H1 (cell line): ENCODE measurements at regions not wholly inside any gene's neighbourhood (a gene's known extent, or its start where the extent isn't known, plus 50 kb on each side); places are given as distances from the start of the nearest gene placed in this dataset.

Experiments used
- CTCF ChIA-PET: fragments of 300-600 bp; sonication (Branson Sonifier 250); formaldehyde crosslinking; loops from one replicate; lab custom pipeline; 2021; ENCODE audit not compliant: partially characterized antibody; lab: Charles Lee
- POLR2A ChIA-PET: fragments of 300-600 bp; sonication (Branson Sonifier 250); formaldehyde crosslinking; loops from one replicate; lab custom pipeline; 2021; ENCODE audit warnings: inconsistent platforms; ENCODE audit not compliant: partially characterized antibody; lab: Charles Lee
- DNase-seq, 2 experiments: peaks; one replicate each; pipeline versions ENCODE4 v3.0.0 to v3.0.0-alpha.2; 2010 to 2022; ENCODE audit warnings: low spot score in 2 of 2, low read depth in 1 of 2, mixed read lengths in 1 of 2
- FAIRE-seq: peaks from 2 replicates; lab custom pipeline; 2011; peaks lifted over from hg19 to GRCh38; lab: Jason Lieb, UNC
- H2AFZ ChIP-seq: 2 replicates; pipeline ENCODE4 v1.8.1; 2012; ENCODE audit warnings: low read length, inconsistent platforms
- H2AK5ac ChIP-seq: 2 replicates; pipeline ENCODE4 v1.6.1; 2013; ENCODE audit warnings: low read depth, low read length
- H2BK120ac ChIP-seq: replicated peaks from 2 replicates; pipeline ENCODE3; 2013; ENCODE audit warnings: low read depth, low read length, inconsistent platforms
- H2BK12ac ChIP-seq: 2 replicates; pipeline ENCODE4 v1.6.1; 2013; ENCODE audit warnings: low read depth, low read length
- H2BK15ac ChIP-seq: 2 replicates; pipeline ENCODE4 v1.6.1; 2013; ENCODE audit warnings: low read length
- H2BK20ac ChIP-seq: 2 replicates; pipeline ENCODE4 v1.6.1; 2013; ENCODE audit warnings: low read length
- H2BK5ac ChIP-seq: 2 replicates; pipeline ENCODE4 v1.6.1; 2013; ENCODE audit warnings: low read depth, low read length
- H3K14ac ChIP-seq: 2 replicates; pipeline ENCODE4 v1.6.1; 2013; ENCODE audit warnings: inconsistent platforms; ENCODE audit not compliant: insufficient read length
- H3K18ac ChIP-seq: 2 replicates; pipeline ENCODE4 v1.6.1; 2013; ENCODE audit warnings: low read length; ENCODE audit errors: extremely low read depth
- H3K23ac ChIP-seq: 2 replicates; pipeline ENCODE4 v1.6.1; 2013; ENCODE audit warnings: inconsistent platforms; ENCODE audit not compliant: insufficient read length
- H3K23me2 ChIP-seq: 2 replicates; pipeline ENCODE4 v1.6.1; 2013; ENCODE audit warnings: low read depth, low read length
- H3K27ac ChIP-seq: 2 replicates; pipeline ENCODE4 v1.6.1; 2011; ENCODE audit warnings: low read depth, low read length, inconsistent platforms
- H3K27me3 ChIP-seq, 4 experiments: replicated peaks in 1 of 4; 1 replicate in 1 of 4; 2 replicates in 3 of 4; pipeline versions ENCODE4 v1.6.1 to v1.8.1; 2011 to 2013; ENCODE audit warnings: low read length in 3 of 4, mild to moderate bottlenecking in 3 of 4, inconsistent platforms in 2 of 4, mixed read lengths in 2 of 4, moderate library complexity in 1 of 4; ENCODE audit not compliant: control insufficient read depth in 3 of 4, insufficient read depth in 3 of 4; ENCODE audit errors: extremely low read depth in 1 of 4
- H3K36me3 ChIP-seq, 4 experiments: 2 replicates each; pipeline versions ENCODE4 v1.6.1 to v1.8.1; 2011 to 2013; ENCODE audit warnings: mild to moderate bottlenecking in 4 of 4, low read length in 3 of 4, moderate library complexity in 2 of 4, control low read depth in 1 of 4, inconsistent platforms in 1 of 4; ENCODE audit not compliant: insufficient read depth in 4 of 4, control insufficient read depth in 2 of 4
- H3K4ac ChIP-seq: replicated peaks from 2 replicates; pipeline ENCODE3; 2013; ENCODE audit warnings: low read length, low read depth, mixed read lengths, inconsistent platforms; ENCODE audit not compliant: insufficient read length
- H3K4me1 ChIP-seq, 4 experiments: replicated peaks in 1 of 4; 1 replicate in 1 of 4; 2 replicates in 3 of 4; pipeline versions ENCODE4 v1.6.1 to v1.8.1; 2011 to 2013; ENCODE audit warnings: low read length in 3 of 4, inconsistent platforms in 2 of 4, mixed read lengths in 1 of 4; ENCODE audit not compliant: insufficient read depth in 4 of 4, control insufficient read depth in 3 of 4
- H3K4me2 ChIP-seq, 2 experiments: 2 replicates each; pipeline versions ENCODE4 v1.6.1 to v1.8.1; 2011 to 2013; ENCODE audit warnings: low read depth in 2 of 2, low read length in 2 of 2, control low read depth in 1 of 2, inconsistent platforms in 1 of 2, mild to moderate bottlenecking in 1 of 2; ENCODE audit not compliant: insufficient read depth in 1 of 2
- H3K4me3 ChIP-seq, 4 experiments: fragments of 200-600, 300-600 bp in 1 of 4; sonication (generic), shearing (Covaris generic), sonication (Bioruptor Twin) in 1 of 4; 2 replicates each; pipeline versions ENCODE4 v1.5.1 to v1.8.1; 2011 to 2016; ENCODE audit warnings: low read length in 4 of 4, low read depth in 3 of 4, control low read depth in 2 of 4, inconsistent platforms in 2 of 4, mild to moderate bottlenecking in 2 of 4, mixed read lengths in 1 of 4, moderate library complexity in 1 of 4; ENCODE audit not compliant: insufficient read depth in 2 of 4; ENCODE audit errors: extremely low read depth in 1 of 4
- H3K56ac ChIP-seq: replicated peaks from 2 replicates; pipeline ENCODE3; 2013; ENCODE audit warnings: low read depth, mild to moderate bottlenecking, mixed read lengths, low read length, inconsistent platforms; ENCODE audit not compliant: insufficient read length
- H3K79me1 ChIP-seq: 2 replicates; pipeline ENCODE4 v1.6.1; 2013; ENCODE audit warnings: low read depth, low read length, control low read depth
- H3K79me2 ChIP-seq, 2 experiments: 2 replicates each; pipeline versions ENCODE4 v1.6.1 to v1.8.1; 2012 to 2013; ENCODE audit warnings: low read length in 2 of 2, mild to moderate bottlenecking in 2 of 2, inconsistent platforms in 1 of 2; ENCODE audit not compliant: insufficient read depth in 2 of 2, control insufficient read depth in 1 of 2
- H3K9ac ChIP-seq, 4 experiments: replicated peaks in 1 of 4; 1 replicate in 1 of 4; 2 replicates in 3 of 4; pipeline versions ENCODE4 v1.6.1 to v1.8.1; 2011 to 2013; ENCODE audit warnings: low read depth in 3 of 4, low read length in 3 of 4, control low read depth in 2 of 4, mild to moderate bottlenecking in 2 of 4, moderate library complexity in 2 of 4, inconsistent platforms in 1 of 4; ENCODE audit errors: extremely low read depth in 1 of 4
- H3K9me3 ChIP-seq, 2 experiments: 2 replicates each; pipeline versions ENCODE4 v1.6.1 to v1.8.1; 2012 to 2013; ENCODE audit warnings: mild to moderate bottlenecking in 2 of 2, moderate library complexity in 2 of 2, control low read depth in 1 of 2, inconsistent platforms in 1 of 2, low read depth in 1 of 2, low read length in 1 of 2, mixed read lengths in 1 of 2; ENCODE audit not compliant: insufficient read depth in 2 of 2
- H4K20me1 ChIP-seq, 2 experiments: replicated peaks in 1 of 2; 2 replicates each; pipeline versions ENCODE3 to v1.8.1; 2011 to 2013; ENCODE audit warnings: inconsistent platforms in 2 of 2, low read length in 2 of 2, mild to moderate bottlenecking in 1 of 2; ENCODE audit not compliant: insufficient read depth in 2 of 2, control insufficient read depth in 1 of 2
- H4K5ac ChIP-seq: 2 replicates; pipeline ENCODE4 v1.6.1; 2013; ENCODE audit warnings: low read length, low read depth, mixed read lengths, inconsistent platforms; ENCODE audit not compliant: insufficient read length
- H4K8ac ChIP-seq: 2 replicates; pipeline ENCODE4 v1.8.0; 2013; ENCODE audit warnings: mild to moderate bottlenecking, moderate library complexity, low read length, inconsistent platforms; ENCODE audit not compliant: insufficient read depth; ENCODE audit errors: extremely low read depth
- H4K91ac ChIP-seq: replicated peaks from 2 replicates; pipeline ENCODE3; 2013; ENCODE audit warnings: low read length, mixed read lengths, inconsistent platforms; ENCODE audit not compliant: insufficient read length
- BRCA1 ChIP-seq: IDR thresholded peaks from 2 replicates; pipeline ENCODE4 v1.6.1; 2012; ENCODE audit warnings: low read depth, low read length, improper control_type of control experiment
- GABPA ChIP-seq: IDR thresholded peaks from 2 replicates; pipeline ENCODE4 v1.6.1; 2011; ENCODE audit warnings: mild to moderate bottlenecking, low read length, moderate library complexity, borderline replicate concordance; ENCODE audit not compliant: insufficient read depth
- RAD21 ChIP-seq, 2 experiments: IDR thresholded peaks in 1 of 2; conservative IDR thresholded peaks in 1 of 2; 2 replicates each; pipeline ENCODE4 v1.6.1; 2011; ENCODE audit warnings: low read depth in 2 of 2, low read length in 2 of 2, improper control_type of control experiment in 1 of 2, inconsistent platforms in 1 of 2, mild to moderate bottlenecking in 1 of 2, moderate library complexity in 1 of 2
- SIX5 ChIP-seq: IDR thresholded peaks from 2 replicates; pipeline ENCODE4 v1.6.1; 2011; ENCODE audit warnings: mild to moderate bottlenecking, low read depth, low read length
- SP2 ChIP-seq: IDR thresholded peaks from 2 replicates; pipeline ENCODE4 v1.6.1; 2012; ENCODE audit warnings: mild to moderate bottlenecking, low read length, inconsistent platforms
- SUZ12 ChIP-seq: fragments of 200-600 bp; sonication (generic); IDR thresholded peaks from 2 replicates; pipeline ENCODE4 v1.6.1; 2012; ENCODE audit warnings: mild to moderate bottlenecking, inconsistent platforms, low read length, moderate library complexity, mixed read lengths
- WGBS, 2 experiments: shearing (Covaris generic) in 1 of 2; methylation state at CpG; one replicate each; pipeline versions ENCODE4 v1.1.6 to v1.1.7; 2013 to 2015; ENCODE audit warnings: low lambda C conversion rate in 2 of 2, mixed read lengths in 2 of 2, inconsistent platforms in 1 of 2, low coverage in 1 of 2, missing lambda C conversion rate in 1 of 2; ENCODE audit not compliant: insufficient replicate concordance in 2 of 2, insufficient coverage in 1 of 2, insufficient read length in 1 of 2; ENCODE audit errors: extremely low coverage in 1 of 2, missing lambda C conversion rate in 1 of 2; 5-methylcytosine and 5-hydroxymethylcytosine counted together

DNA sequence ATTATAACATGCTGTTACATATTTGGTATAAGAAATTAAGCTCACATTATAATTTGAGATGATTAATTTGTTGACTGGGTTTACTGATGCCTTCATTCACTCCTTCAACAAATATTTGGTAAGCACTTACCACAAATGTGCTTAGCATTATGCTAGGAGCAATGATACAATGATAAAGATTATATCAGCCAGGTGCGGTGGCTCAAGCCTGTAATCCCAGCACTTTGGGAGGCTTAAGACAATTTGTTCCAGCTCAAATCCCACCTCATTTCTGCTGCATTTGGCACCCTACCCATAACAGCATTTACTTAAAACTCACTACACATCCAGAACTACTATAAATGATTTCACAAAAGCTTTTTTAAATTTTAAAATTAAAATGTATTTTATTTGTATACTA is 1263.6 kb upstream of the RAG2 start:
- Histone ChIP-seq H3K4ac (no peak overlapping the region), H2BK120ac (no peak overlapping the region), H3K18ac (no peak overlapping the region), H2AK5ac (no peak overlapping the region), H3K56ac (no peak overlapping the region), H2BK12ac (no peak overlapping the region), H4K20me1 (no peaks in the 10 kb centered on the region), H3K4me3 (no peak overlapping the region), H4K91ac (no peak overlapping the region), H3K79me1 (no peaks in the 10 kb centered on the region), H3K4me1 (no peaks in the 10 kb centered on the region), H3K14ac (no peak overlapping the region), H4K5ac (no peak overlapping the region), H3K9ac (no peak overlapping the region), H3K23me2 (no peaks in the 10 kb centered on the region), H4K8ac (no peak overlapping the region), H3K79me2 (no peaks in the 10 kb centered on the region), H3K36me3 (no peaks in the 10 kb centered on the region; a peak in 1 of 8 replicates), H2BK20ac (no peak overlapping the region), H3K27me3 (no peaks in the 10 kb centered on the region), H2BK5ac (no peak overlapping the region), H3K23ac (no peak overlapping the region), H3K4me2 (no peak overlapping the region), H2BK15ac (no peak overlapping the region), H3K27ac (no peak overlapping the region), H2AFZ (no peak overlapping the region), H3K9me3 (no peaks in the 10 kb centered on the region)
- DNase-seq (no peak), FAIRE-seq (no peak)
- TF ChIP-seq BRCA1 (no peak), SP2 (no peak), SUZ12 (no peak), SIX5 (no peak), GABPA (no peak), RAD21 (IDR thresholded peaks at IDR 0.05 in 1 of 2, conservative IDR thresholded peaks at IDR 0.05 in 1 of 2; ENCODE audit: low read depth in 2 of 2, low read length in 2 of 2) (no peak)
- ChIA-PET CTCF (no interaction called here), POLR2A (no interaction called here)
- 95% methylated on average over 1 of the region's 1 CpG; no CpG with 5 or more reads in 1 of the 2 experiments for WGBS, 2 experiments
